ENCODE measurements at regions not wholly inside any gene's neighbourhood (a gene's known extent, or its start where the extent isn't known, plus 50 kb on each side); places are given as distances from the start of the nearest gene placed in this dataset.

GRCh38 chr4:18194278-18194677, 172.7 kb upstream of the LCORL start:
- TF ChIP-seq CTCF (IDR thresholded peaks at IDR 0.05) (no peak), POLR2AphosphoS5 (IDR thresholded peaks at IDR 0.05; ENCODE audit: low read depth, low read length) (no peak)

All from Panc1 (cell line).